GM19372 (cell line): ENCODE measurements at regions not wholly inside any gene's neighbourhood (a gene's known extent, or its start where the extent isn't known, plus 50 kb on each side); places are given as distances from the start of the nearest gene placed in this dataset.
A peak's percentile ranks its signal among the peaks of the same experiment; 100 is the strongest.
"Not testable (repeated sequence)": the region's sequence is repeated elsewhere in the genome, so short reads cannot be mapped to it uniquely, and the experiment has no call there.

ENCODE experiments used
- ATAC-seq: cut with Tn5 transposase; IDR thresholded peaks from one replicate; pipeline ENCODE4 v1.9.1; 2021; ENCODE audit warnings: mild to moderate bottlenecking, low read depth, moderate library complexity; ENCODE audit not compliant: unreplicated experiment

- not testable (repeated sequence) for ATAC-seq
Measured at GRCh38 chr4:69013933-69014332, 62.3 kb upstream of the UGT2A3 start.

DNA sequence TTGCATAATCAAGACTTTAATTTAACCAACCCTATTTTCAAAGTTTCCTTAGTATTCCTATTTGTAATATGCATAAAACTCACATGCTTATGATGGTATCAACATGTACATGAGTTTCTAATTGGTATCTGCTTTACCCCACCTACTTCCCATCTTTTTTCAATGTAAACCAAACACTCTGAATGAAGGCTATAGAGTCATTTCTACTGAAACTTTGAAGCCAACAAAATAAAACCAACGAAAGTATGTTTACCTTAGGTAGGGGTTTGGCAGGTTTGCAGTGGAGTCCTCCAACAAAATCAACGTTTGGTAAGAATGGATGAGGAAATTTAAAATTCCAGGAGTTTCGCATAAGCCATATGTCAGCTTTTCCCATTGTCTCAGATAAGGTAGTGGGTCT lies 66.4 kb upstream of the UGT2A3 start:
- ATAC-seq, result not testable (repeated sequence)

GRCh38 chr4:69019538-69020461 lies 68.2 kb upstream of the UGT2A3 start:
- ATAC-seq, result not testable (repeated sequence)

GRCh38 chr4:69020462-69020807 lies 68.8 kb upstream of the UGT2A3 start:
- ATAC-seq, result not testable (repeated sequence)

DNA sequence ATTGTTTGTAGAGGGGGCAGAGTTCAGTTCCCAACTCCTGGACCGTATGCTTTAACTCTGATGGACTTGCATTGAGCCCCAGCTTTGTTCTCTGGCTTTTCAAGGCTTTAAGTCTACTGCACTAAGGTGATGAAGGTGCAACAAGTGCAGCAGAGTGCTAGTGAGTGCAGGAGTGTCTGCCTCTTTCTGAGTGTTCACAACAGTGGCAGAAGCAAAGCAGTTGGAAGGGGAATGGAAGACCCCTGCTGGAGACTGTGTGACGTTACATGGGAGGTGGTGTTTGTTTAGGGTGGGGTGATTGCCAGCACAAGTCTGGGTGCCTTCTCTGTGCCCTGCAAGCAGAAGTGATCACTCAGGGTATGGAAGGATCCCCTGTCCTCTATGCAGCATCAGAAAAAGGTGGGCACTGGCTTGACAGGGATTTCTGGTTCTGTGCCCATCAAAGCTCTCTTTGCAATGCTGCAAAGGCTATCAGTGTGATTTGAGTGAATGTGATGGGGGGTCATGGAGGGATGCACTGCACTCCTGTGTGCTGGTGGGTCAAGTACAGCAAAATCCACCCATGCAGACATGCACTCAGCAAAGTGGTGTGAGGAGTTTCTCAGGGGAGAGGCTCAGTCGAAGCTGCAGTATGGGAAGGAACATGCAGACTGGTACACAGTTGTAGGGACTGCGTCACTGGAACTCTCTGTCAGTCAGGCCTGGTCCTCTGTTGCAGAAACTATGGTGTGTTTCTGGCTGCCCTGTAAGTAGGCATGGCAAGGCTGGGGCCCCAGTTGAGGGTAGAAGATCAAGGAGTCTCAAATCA lies 70.9 kb upstream of the UGT2B7 start:
- peak; percentile 83 for ATAC-seq

GRCh38 chr4:69025999-69026387 lies 70.3 kb upstream of the UGT2B7 start:
- ATAC-seq, result no peak

GRCh38 chr4:69026974-69027373 lies 69.3 kb upstream of the UGT2B7 start:
- ATAC-seq, result no peak

DNA sequence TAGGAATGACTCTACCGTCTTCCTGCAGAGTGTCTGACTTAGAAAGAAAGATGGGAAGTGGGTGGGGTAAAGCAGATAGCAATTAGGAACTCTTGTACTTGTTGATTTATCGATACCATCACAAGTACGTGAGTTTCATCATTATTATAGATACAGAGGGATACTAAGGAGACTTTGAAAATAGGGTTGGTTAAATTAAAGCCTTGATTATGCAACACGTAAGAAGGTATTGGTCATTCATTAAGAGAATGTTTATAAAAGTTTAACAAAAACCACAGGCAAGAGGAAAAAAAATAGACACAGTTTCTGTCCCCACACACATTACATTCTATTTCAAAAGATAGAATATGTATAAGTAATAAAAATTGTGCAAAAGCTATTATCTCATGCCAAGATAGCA lies 65.9 kb upstream of the UGT2B7 start:
- no peak for ATAC-seq

DNA sequence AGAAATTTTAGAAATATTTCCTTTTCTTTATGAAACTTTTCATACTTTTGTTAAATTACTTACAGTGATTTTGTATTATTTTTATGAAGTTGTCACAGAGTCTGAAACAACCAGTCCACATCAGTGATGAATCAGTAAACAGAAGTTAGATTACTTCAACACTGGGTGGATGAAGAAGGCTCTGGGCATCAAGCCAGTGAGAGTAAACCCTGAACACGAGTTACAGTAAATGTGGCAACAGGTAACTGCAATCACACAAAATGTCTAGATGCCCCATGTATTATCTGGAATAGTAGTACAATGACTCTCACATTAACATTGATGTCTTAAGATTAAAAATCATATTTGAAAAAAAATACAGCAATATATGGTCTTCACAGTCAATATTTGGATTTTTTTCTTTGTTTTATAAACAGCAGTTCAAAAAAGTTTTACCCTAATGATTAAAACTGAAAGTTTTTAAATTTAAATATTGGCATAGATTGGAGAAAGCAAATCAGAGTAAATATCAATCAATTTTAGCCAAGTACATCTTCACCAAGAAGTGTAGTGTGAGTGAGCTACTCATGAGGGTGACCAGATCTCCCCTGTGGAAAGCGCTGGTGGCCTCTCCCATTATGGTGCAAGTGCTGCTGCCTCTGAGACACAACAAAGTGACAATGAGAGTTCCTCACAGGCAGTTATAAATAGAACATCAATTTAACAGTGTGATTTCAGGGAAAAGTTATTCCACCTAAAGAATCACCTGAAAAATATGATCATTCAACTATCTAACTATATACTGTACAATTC lies 63.2 kb upstream of the UGT2B7 start:
- ATAC-seq, result no peak

DNA sequence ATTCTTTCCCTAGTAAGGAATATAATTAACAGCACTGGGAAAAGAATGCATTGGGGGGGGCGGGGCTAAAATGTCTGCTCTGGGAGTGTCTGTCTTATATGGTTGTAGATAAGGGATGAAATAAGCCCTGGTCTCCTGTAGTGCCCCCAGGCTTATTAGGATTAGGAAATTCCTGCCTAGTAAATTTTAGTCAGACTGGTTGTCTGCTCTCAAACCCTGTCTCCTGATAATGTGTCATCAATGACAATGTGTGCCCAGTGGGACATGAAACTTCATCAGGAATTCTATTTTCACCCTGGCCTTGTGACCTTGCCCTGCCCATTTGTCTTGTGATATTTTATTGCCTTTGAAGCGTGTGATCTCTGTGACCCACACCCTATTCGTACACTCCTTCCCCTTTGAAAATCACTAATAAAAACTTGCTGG lies 61.9 kb upstream of the UGT2B7 start:
- ATAC-seq, result not testable (repeated sequence)

- ATAC-seq, result no peak
Measured at GRCh38 chr4:69038582-69038981, 57.7 kb upstream of the UGT2B7 start.

- no peak for ATAC-seq
Measured at GRCh38 chr4:69039071-69039470, 57.2 kb upstream of the UGT2B7 start.

GRCh38 chr4:69044247-69044646 lies 52.0 kb upstream of the UGT2B7 start:
- ATAC-seq, result no peak
